Smooth muscle cell (in vitro differentiated cells): ENCODE measurements at regions not wholly inside any gene's neighbourhood (a gene's known extent, or its start where the extent isn't known, plus 50 kb on each side); places are given as distances from the start of the nearest gene placed in this dataset.

Source experiments
- DNase-seq: peaks from one replicate; lab custom pipeline; 2025; ENCODE audit not compliant: unreplicated experiment; lab: John Stamatoyannopoulos, UW
- H2AFZ ChIP-seq: fragments of 200-600 bp; sonication (generic); 2 replicates; pipeline ENCODE4 v1.6.0; 2016; ENCODE audit warnings: antibody characterized with exemption, low read depth, mild to moderate bottlenecking
- H3F3A ChIP-seq: fragments of 200-600 bp; sonication (generic); 2 replicates; pipeline ENCODE4 v1.6.0; 2017; ENCODE audit warnings: antibody characterized with exemption, low read depth
- H3K27ac ChIP-seq: fragments of 200-600 bp; sonication (generic); 2 replicates; pipeline ENCODE4 v1.5.1; 2016; ENCODE audit warnings: low read depth, mild to moderate bottlenecking
- H3K27me3 ChIP-seq: fragments of 200-600 bp; sonication (generic); 2 replicates; pipeline ENCODE4 v1.6.1; 2016; ENCODE audit warnings: low read depth, mild to moderate bottlenecking
- H3K36me3 ChIP-seq: fragments of 200-600 bp; sonication (generic); 2 replicates; pipeline ENCODE4 v1.5.1; 2016; ENCODE audit warnings: low read depth
- H3K4me1 ChIP-seq: fragments of 200-600 bp; sonication (generic); 2 replicates; pipeline ENCODE4 v1.5.1; 2016; ENCODE audit warnings: low read depth
- H3K4me2 ChIP-seq: fragments of 200-600 bp; sonication (generic); 2 replicates; pipeline ENCODE4 v1.6.0; 2016; ENCODE audit warnings: mild to moderate bottlenecking
- H3K4me3 ChIP-seq: fragments of 200-600 bp; sonication (generic); 2 replicates; pipeline ENCODE4 v1.5.1; 2016; ENCODE audit warnings: mild to moderate bottlenecking
- H3K79me2 ChIP-seq: fragments of 200-600 bp; sonication (generic); 2 replicates; pipeline ENCODE4 v1.6.0; 2016; ENCODE audit warnings: low read depth, mild to moderate bottlenecking
- H3K9ac ChIP-seq: fragments of 200-600 bp; sonication (generic); 2 replicates; pipeline ENCODE4 v1.6.0; 2016; ENCODE audit warnings: low read depth
- H3K9me3 ChIP-seq: fragments of 200-600 bp; sonication (generic); replicated peaks from 2 replicates; pipeline ENCODE4 v1.5.1; 2016; ENCODE audit warnings: low read depth
- H4K20me1 ChIP-seq: fragments of 200-600 bp; sonication (generic); 2 replicates; pipeline ENCODE4 v1.6.0; 2016; ENCODE audit warnings: low read depth
- WGBS: methylation state at CpG from one replicate; pipeline ENCODE4 v1.1.7; 2016; ENCODE audit warnings: low lambda C conversion rate; 5-methylcytosine and 5-hydroxymethylcytosine counted together
- TF ChIP-seq, protein P1 (sequence below): fragments of 200-600 bp; sonication (generic); IDR thresholded peaks from 2 replicates; pipeline ENCODE4 v1.5.1; 2017; ENCODE audit warnings: borderline replicate concordance, mild to moderate bottlenecking, antibody characterized with exemption; ENCODE audit not compliant: insufficient read depth, poor library complexity, severe bottlenecking

DNA sequence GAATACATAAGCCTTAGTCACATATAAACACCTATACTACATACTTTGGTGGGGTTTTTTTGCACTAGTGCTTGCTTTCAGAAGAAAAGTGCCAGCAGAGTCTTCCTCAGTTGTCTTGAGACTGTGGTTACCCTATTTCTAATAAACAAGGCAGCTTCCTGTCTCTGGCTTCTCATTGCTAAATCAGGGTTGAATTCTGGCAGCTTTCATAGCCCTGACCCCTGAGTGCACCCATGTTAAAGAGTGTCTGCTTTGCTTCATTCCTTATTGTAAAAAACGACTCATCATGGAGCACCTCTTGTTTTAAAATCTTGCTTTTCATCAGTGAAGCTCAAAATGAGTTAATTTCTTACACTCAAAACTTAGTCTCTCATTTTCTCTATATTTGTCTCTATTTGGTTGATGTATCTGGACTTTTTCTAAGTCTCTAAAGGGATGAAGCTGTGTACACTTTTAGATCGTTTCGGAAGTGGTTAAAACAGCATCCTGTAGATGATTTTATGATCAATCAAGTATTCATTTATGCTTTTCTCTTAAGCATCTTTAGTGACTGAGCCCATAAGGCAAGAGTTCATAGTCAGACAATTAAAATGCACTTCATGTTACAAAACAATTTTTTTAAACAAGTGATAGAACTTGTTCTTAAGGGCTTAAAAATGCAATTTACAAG, 72.1 kb downstream of the KLF12 start:
- TF ChIP-seq, protein P1, sequence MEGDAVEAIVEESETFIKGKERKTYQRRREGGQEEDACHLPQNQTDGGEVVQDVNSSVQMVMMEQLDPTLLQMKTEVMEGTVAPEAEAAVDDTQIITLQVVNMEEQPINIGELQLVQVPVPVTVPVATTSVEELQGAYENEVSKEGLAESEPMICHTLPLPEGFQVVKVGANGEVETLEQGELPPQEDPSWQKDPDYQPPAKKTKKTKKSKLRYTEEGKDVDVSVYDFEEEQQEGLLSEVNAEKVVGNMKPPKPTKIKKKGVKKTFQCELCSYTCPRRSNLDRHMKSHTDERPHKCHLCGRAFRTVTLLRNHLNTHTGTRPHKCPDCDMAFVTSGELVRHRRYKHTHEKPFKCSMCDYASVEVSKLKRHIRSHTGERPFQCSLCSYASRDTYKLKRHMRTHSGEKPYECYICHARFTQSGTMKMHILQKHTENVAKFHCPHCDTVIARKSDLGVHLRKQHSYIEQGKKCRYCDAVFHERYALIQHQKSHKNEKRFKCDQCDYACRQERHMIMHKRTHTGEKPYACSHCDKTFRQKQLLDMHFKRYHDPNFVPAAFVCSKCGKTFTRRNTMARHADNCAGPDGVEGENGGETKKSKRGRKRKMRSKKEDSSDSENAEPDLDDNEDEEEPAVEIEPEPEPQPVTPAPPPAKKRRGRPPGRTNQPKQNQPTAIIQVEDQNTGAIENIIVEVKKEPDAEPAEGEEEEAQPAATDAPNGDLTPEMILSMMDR, result no peak
- H3K4me2 ChIP-seq, result peak overlapping the region; percentile 4
- no peak overlapping the region for H2AFZ ChIP-seq
- H3K4me1 ChIP-seq, result peaks cover 3% of the 10 kb centered on the region
- H3K9ac ChIP-seq, result no peak overlapping the region
- no peaks in the 10 kb centered on the region for H3K27me3 ChIP-seq
- H3K27ac ChIP-seq, result no peak overlapping the region
- H3K36me3 ChIP-seq, result peaks cover 5% of the 10 kb centered on the region
- no peak overlapping the region for H3K4me3 ChIP-seq
- no peaks in the 10 kb centered on the region for H3K9me3 ChIP-seq
- no peaks in the 10 kb centered on the region for H4K20me1 ChIP-seq
- H3F3A ChIP-seq, result no peaks in the 10 kb centered on the region
- no peak for DNase-seq
- H3K79me2 ChIP-seq, result peaks cover 10% of the 10 kb centered on the region
- 72% methylated on average over 3 of the region's 3 CpGs for WGBS

DNA sequence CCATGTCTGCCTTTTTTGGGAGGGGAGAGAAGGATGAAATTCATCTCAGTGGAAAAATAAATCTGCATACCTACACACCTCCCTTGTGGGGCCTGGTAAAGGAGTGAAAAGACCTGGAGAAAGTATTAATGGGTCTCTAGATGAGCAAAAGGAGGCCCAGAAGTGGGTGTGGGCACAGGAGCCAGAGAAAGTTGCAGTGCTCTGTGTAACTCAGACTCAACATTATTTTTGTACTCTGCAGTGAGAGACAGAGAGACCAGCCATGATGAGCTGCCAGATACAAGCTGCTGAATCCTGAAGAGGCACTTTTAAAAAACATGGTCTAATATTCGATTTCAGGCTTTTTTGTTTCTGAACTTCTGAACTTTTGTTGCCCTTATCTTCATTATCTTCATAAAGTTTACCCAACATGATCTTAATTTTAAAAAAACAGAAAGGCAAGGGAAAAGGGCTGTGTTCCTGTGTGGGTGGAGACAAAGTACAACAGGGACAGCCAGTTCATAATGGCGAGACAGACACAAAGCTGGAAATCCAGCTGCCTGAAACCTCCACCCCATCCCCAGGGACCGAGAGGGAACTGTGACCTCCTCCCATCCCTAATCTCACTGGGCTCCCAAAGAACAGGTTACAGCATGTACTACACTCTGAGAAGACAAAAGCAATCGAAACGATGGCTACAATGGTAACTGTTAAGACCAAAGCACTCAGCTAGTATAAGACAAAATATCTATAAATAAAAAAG, 77.2 kb downstream of the KLF12 start:
- WGBS, result 74% methylated on average over 5 of the region's 5 CpGs
- no peaks in the 10 kb centered on the region for H3K27me3 ChIP-seq
- H3K4me2 ChIP-seq, result no peak overlapping the region
- H3K4me3 ChIP-seq, result no peak overlapping the region
- H3K4me1 ChIP-seq, result peaks cover 7% of the 10 kb centered on the region
- H3K36me3 ChIP-seq, result peaks cover 5% of the 10 kb centered on the region
- no peaks in the 10 kb centered on the region for H3F3A ChIP-seq
- TF ChIP-seq, protein P1, result no peak
- H4K20me1 ChIP-seq, result no peaks in the 10 kb centered on the region
- peaks cover 6% of the 10 kb centered on the region for H3K79me2 ChIP-seq
- no peak overlapping the region for H3K9ac ChIP-seq
- no peak for DNase-seq
- no peak overlapping the region for H2AFZ ChIP-seq
- no peaks in the 10 kb centered on the region for H3K9me3 ChIP-seq
- no peak overlapping the region for H3K27ac ChIP-seq

DNA sequence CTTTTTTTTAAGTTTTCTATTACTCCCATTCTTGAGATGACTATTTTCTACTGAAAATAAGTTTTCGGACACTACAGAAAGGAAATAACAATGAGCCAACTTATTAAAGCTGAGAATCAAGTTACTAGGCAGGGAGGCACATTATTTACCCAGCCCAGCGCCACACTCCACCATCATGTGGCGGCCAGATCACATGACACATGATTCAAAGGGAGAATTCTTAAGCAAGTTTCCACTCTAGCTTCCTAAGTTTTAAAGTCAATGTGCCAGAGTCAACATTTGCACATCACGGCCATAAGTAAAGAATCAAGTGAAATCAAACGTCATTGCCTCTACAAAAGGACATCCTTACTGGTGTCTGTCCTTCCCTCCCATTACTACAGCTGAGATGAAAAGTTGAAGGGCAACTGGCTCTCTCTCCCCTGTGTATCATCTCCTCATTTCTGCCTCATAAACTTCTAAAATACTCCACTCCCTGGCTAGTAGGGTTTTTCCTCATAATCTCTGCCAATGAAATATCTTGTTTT, 81.7 kb downstream of the KLF12 start:
- TF ChIP-seq, protein P1, result no peak
- H3K9me3 ChIP-seq, result no peaks in the 10 kb centered on the region
- WGBS, result 98% methylated on average over 5 of the region's 5 CpGs
- no peaks in the 10 kb centered on the region for H3K36me3 ChIP-seq
- peaks cover 7% of the 10 kb centered on the region for H3K4me1 ChIP-seq
- H3K4me2 ChIP-seq, result no peak overlapping the region
- H3K79me2 ChIP-seq, result peaks cover 15% of the 10 kb centered on the region
- H2AFZ ChIP-seq, result no peak overlapping the region
- no peak for DNase-seq
- H4K20me1 ChIP-seq, result peaks cover 4% of the 10 kb centered on the region
- H3F3A ChIP-seq, result no peaks in the 10 kb centered on the region
- no peaks in the 10 kb centered on the region for H3K27me3 ChIP-seq
- H3K4me3 ChIP-seq, result no peak overlapping the region
- no peak overlapping the region for H3K27ac ChIP-seq
- H3K9ac ChIP-seq, result no peak overlapping the region
